ENCODE measurements at regions not wholly inside any gene's neighbourhood (a gene's known extent, or its start where the extent isn't known, plus 50 kb on each side); places are given as distances from the start of the nearest gene placed in this dataset.

DNA sequence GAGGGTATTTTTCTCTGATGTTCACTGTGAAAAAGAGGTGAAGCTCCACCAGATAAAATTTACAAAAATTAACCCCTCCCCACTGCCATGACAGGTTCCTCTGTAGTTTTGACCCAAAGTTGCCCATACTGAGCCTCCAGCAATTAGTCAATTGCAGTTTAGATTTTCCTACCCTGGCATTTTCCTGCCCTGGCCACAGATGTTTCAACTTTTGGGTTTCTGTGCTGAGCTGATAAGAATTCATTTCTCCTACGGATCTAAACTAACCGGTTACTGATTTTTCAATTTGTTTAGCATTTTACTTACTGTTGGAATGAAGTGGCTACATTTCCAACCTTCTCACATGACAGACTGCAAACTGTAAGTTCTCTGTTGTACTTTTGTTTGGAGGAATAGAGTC lies 1346.1 kb upstream of the EPHA6 start:
- Histone ChIP-seq H3K4me3 (ENCODE audit: low read depth, low read length) (no peak overlapping the region), H3K27me3 (ENCODE audit: control insufficient read depth, insufficient read depth, low read length) (no peaks in the 10 kb centered on the region), H3K36me3 (ENCODE audit: control insufficient read depth, insufficient read depth, low read length) (no peaks in the 10 kb centered on the region)
- no peak for DNase-seq (ENCODE audit: low read depth)
- TF ChIP-seq, protein P1, sequence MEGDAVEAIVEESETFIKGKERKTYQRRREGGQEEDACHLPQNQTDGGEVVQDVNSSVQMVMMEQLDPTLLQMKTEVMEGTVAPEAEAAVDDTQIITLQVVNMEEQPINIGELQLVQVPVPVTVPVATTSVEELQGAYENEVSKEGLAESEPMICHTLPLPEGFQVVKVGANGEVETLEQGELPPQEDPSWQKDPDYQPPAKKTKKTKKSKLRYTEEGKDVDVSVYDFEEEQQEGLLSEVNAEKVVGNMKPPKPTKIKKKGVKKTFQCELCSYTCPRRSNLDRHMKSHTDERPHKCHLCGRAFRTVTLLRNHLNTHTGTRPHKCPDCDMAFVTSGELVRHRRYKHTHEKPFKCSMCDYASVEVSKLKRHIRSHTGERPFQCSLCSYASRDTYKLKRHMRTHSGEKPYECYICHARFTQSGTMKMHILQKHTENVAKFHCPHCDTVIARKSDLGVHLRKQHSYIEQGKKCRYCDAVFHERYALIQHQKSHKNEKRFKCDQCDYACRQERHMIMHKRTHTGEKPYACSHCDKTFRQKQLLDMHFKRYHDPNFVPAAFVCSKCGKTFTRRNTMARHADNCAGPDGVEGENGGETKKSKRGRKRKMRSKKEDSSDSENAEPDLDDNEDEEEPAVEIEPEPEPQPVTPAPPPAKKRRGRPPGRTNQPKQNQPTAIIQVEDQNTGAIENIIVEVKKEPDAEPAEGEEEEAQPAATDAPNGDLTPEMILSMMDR (IDR thresholded peaks at IDR 0.05; ENCODE audit: insufficient read depth, low read length, poor library complexity, severe bottlenecking), result no peak

DNA sequence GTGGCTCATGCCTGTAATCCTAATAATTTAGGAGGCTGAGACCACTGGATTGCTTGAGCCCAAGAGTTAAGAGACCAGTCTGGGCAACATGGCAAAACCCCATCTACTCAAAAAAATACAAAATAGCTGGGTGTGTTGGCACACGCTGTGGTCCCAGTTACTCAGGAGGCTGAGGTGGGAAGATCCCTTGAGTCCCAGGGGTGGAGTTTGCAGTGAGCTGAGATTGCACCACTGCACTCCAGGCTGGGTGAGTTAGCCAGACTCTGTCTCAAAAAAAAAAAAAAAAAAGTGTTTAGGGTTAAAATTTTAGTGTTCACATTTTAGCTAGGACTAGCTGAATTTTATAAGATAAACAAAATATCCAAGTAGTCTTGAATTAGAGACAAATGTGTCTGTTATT lies 1340.1 kb upstream of the EPHA6 start:
- TF ChIP-seq, protein P1 (IDR thresholded peaks at IDR 0.05; ENCODE audit: insufficient read depth, low read length, poor library complexity, severe bottlenecking), result no peak
- Histone ChIP-seq H3K4me3 (ENCODE audit: low read depth, low read length) (no peak overlapping the region), H3K27me3 (ENCODE audit: control insufficient read depth, insufficient read depth, low read length) (no peaks in the 10 kb centered on the region), H3K36me3 (ENCODE audit: control insufficient read depth, insufficient read depth, low read length) (no peaks in the 10 kb centered on the region)
- DNase-seq (ENCODE audit: low read depth), result no peak

DNA sequence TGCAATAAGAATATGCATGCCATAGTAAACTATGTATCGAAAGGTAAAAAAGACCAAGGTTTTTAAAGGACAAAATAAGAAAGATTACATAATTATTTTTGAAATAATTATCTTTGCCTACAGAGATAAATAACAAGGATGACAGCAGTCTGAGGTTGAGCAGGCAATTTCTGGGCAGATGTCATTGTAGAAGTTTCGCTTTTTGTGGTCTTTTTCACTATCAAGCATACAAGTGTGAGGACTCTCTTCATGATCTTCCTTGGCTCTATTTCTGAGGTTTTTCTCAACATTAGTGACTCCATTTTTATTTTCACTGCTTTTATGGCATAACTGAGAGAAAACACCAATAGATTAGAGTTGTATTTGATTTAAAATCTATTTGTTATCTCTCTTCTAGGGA lies 1337.9 kb upstream of the EPHA6 start:
- Histone ChIP-seq H3K36me3 (ENCODE audit: control insufficient read depth, insufficient read depth, low read length) (no peaks in the 10 kb centered on the region), H3K4me3 (ENCODE audit: low read depth, low read length) (no peak overlapping the region), H3K27me3 (ENCODE audit: control insufficient read depth, insufficient read depth, low read length) (no peaks in the 10 kb centered on the region)
- no peak for DNase-seq (ENCODE audit: low read depth)
- TF ChIP-seq, protein P1 (IDR thresholded peaks at IDR 0.05; ENCODE audit: insufficient read depth, low read length, poor library complexity, severe bottlenecking), result no peak

DNA sequence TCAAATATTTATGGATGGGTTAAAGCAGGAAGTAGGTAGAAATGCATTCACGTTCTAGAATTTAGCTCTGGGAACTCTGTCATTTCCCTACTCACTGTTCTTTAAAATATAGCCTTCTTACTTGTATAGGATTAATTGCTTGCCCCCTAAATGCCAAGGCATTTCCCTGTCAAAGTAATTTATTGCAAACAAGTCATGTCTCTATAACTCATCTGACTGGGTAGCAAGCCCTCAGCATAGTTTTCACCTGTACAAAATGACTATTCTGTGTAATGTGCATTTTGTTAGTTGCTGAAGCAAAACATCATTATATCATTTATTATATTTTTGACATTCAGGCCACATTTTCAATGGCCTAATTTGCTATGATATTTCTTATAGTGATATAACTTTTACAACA lies 1308.2 kb upstream of the EPHA6 start:
- TF ChIP-seq, protein P1 (IDR thresholded peaks at IDR 0.05; ENCODE audit: insufficient read depth, low read length, poor library complexity, severe bottlenecking), result no peak
- DNase-seq (ENCODE audit: low read depth), result no peak
- Histone ChIP-seq H3K4me3 (ENCODE audit: low read depth, low read length) (no peak overlapping the region), H3K27me3 (ENCODE audit: control insufficient read depth, insufficient read depth, low read length) (no peaks in the 10 kb centered on the region), H3K36me3 (ENCODE audit: control insufficient read depth, insufficient read depth, low read length) (no peaks in the 10 kb centered on the region)

DNA sequence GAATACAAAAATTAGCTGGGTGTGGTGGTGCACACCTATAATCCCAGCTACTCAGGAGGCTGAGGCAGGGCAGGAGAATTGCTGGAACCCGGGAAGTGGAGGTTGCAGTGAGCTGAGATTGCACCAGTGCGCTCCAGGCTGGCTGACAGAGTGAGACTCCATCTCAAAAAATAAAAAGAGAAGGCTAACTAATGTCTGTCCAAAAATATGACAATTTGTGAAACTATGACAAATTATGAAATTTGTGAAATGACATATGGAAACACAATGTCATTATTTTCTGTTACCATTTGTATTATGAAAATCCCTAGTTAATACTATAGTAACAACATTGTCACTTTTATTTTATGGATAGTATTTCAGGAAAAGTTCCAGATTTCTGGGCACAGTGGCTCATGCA lies 1306.3 kb upstream of the EPHA6 start:
- H3K27me3 ChIP-seq (ENCODE audit: control insufficient read depth, insufficient read depth, low read length), result no peaks in the 10 kb centered on the region
- TF ChIP-seq, protein P1 (IDR thresholded peaks at IDR 0.05; ENCODE audit: insufficient read depth, low read length, poor library complexity, severe bottlenecking), result no peak
- H3K4me3 ChIP-seq (ENCODE audit: low read depth, low read length), result no peak overlapping the region
- H3K36me3 ChIP-seq (ENCODE audit: control insufficient read depth, insufficient read depth, low read length), result no peaks in the 10 kb centered on the region
- no peak for DNase-seq (ENCODE audit: low read depth)

DNA sequence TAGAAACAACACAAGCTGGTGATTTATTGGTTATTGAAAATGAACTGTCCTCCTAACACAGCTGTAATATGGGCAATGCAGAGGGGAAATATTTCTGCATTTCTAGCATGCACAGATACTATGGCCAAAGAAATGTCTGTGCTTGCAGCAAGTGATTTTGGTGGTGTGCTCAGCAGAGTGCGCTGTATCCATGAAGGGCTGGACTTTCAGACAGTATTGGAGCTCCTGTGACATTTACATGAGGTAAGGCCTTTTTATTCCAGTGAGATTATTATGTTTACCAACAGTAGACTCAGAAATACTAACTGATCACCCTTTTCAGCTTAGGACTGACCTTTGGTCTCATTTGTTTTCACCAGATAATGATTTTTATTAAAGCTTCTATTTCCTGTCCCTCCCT lies 1302.6 kb upstream of the EPHA6 start:
- DNase-seq (ENCODE audit: low read depth), result no peak
- Histone ChIP-seq H3K27me3 (ENCODE audit: control insufficient read depth, insufficient read depth, low read length) (no peaks in the 10 kb centered on the region), H3K36me3 (ENCODE audit: control insufficient read depth, insufficient read depth, low read length) (no peaks in the 10 kb centered on the region), H3K4me3 (ENCODE audit: low read depth, low read length) (no peak overlapping the region)
- TF ChIP-seq, protein P1 (IDR thresholded peaks at IDR 0.05; ENCODE audit: insufficient read depth, low read length, poor library complexity, severe bottlenecking), result no peak

Data from kidney epithelial cell (primary cell).